GM23248 (cell line): ENCODE measurements at regions not wholly inside any gene's neighbourhood (a gene's known extent, or its start where the extent isn't known, plus 50 kb on each side); places are given as distances from the start of the nearest gene placed in this dataset.

ENCODE experiments used
- EZH2 ChIP-seq: fragments of 200-600 bp; sonication (generic); IDR thresholded peaks from 2 replicates; pipeline ENCODE4 v1.6.1; 2018; ENCODE audit warnings: antibody characterized with exemption, mild to moderate bottlenecking; ENCODE audit not compliant: insufficient read depth, poor library complexity, severe bottlenecking
- EZH2phosphoT487 ChIP-seq: fragments of 200-600 bp; sonication (generic); IDR thresholded peaks from 2 replicates; pipeline ENCODE4 v1.6.1; 2018; ENCODE audit warnings: antibody characterized with exemption, moderate library complexity, mild to moderate bottlenecking, low read depth; ENCODE audit not compliant: insufficient read depth

- TF ChIP-seq EZH2 (no peak), EZH2phosphoT487 (no peak)
Measured at GRCh38 chr11:71164186-71164585, 88.2 kb downstream of the SHANK2 start.
